RCC 7860 (cell line): ENCODE measurements at regions not wholly inside any gene's neighbourhood (a gene's known extent, or its start where the extent isn't known, plus 50 kb on each side); places are given as distances from the start of the nearest gene placed in this dataset.

Experiments
- DNase-seq: peaks from one replicate; pipeline ENCODE4 v3.0.0-alpha.2; 2015; ENCODE audit warnings: low spot score
- FAIRE-seq: peaks from 2 replicates; lab custom pipeline; 2012; peaks lifted over from hg19 to GRCh38; lab: Jason Lieb, UNC

DNA sequence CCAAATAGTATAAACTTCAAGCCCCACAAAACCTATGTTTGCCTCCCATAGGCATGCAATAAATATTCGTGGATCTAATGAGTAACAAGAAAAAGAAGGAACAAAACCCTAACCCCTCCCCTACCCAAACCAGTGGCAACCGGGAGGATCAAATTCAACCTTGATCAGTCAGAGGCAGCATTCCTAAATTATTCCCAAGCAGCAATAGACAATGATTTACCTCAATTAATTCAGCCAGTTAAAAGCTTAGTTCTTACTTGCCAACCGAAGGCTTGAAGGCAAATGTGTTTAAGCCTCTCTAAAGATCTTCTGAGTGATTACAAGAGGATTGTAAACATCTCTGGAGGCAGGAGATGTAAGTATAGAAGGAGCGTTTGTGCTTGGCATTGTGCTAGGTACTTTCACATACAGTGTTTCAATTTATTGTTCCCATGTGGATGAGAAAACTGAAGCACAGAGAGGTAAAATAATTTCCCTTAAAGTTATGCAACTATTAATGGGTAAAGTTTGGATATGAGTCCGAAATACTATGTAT lies 197.7 kb downstream of the MTX2 start:
- DNase-seq = no peak
- FAIRE-seq = no peak

DNA sequence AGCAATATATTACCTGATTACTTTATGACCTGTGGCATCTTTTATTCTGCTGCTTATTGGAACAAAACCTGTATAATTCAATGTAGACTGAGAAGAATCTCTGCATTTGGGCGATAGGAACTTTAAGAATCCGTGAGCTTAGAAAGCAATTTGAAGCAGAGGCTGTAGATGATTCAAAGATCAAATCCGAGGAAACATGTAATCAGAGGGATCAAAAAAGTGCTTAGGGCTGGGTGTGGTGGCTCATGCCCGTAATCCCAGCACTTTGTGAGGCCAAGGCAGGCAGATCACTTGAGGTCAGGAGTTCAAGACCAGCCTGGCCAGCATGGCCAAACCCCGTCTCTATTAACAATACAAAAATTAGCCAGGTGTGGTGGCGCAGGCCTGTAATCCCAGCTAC lies 198.4 kb downstream of the MTX2 start:
- no peak for DNase-seq
- FAIRE-seq = no peak

GRCh38 chr2:176468457-176469113 lies 199.3 kb downstream of the MTX2 start:
- DNase-seq = no peak
- no peak for FAIRE-seq

DNA sequence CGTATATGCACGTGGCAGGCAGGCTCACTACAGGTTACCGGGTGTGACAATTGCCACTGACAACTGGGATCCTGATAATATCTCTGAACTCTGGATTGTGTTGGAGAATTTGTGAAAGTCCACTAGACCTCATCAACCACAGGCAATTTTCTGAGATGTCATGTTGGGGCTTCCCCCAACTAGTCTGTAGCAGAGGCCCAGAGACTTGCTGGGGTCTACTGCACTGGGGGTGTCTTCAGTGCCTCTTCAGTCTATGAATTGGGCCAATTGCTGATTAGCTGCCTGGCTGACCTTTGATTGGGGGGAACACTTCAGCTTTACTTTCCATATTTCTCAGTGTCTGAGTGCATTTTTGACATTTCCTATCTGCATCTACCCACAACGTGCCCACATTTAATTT lies 201.5 kb downstream of the MTX2 start:
- no peak for DNase-seq
- FAIRE-seq = no peak

- no peak for FAIRE-seq
Observed at GRCh38 chr2:176471949-176472348, 202.7 kb downstream of the MTX2 start.

DNA sequence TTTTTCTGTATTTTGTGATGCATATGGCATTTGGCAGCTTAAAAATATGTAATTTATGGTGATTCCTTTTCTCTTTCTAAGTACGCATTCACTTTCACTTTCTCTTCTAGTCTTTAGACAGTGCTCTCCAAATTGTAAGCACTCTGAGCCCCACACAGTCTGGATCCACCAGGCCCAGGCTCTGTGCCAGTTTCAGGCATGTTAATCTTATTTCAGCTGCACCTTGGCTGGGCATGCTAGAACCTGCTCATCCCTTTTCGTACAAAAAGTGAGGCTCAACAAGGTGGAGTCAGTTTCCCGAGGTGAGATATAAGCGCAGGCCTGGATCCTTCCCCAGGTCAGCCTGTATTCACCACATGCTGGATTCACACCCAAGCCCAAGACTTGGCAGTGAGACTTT lies 203.9 kb downstream of the MTX2 start:
- FAIRE-seq (no peak), DNase-seq (peak; percentile 21)

More at GRCh38 chr2:176471949-176472348, 202.7 kb downstream of the MTX2 start:
- DNase-seq = no peak

DNA sequence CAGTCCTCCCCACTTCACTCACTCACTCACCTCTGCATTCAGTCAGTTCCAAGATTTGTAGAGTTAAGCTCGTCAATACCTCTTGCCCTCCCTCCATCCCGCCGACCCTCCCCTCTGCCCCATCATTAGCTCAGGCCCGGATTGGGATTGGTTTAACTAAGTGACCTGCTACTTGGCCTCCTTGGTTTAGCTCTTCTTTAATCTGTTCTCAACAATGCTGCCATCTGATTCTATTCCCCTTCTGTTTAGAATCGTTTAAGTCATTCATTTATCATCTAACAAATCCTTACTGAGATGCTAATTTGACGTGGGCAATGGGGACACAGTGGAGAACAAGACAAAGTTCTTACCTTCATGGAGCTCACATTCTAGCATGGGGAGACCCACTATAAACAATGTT lies 204.6 kb downstream of the MTX2 start:
- DNase-seq (no peak), FAIRE-seq (no peak)

GRCh38 chr2:176477336-176477735 lies 208.1 kb downstream of the MTX2 start:
- DNase-seq = no peak
- FAIRE-seq = no peak

GRCh38 chr2:176479961-176480360 lies 210.7 kb downstream of the MTX2 start:
- DNase-seq (no peak), FAIRE-seq (no peak)

- DNase-seq = no peak
- no peak for FAIRE-seq
Observed at GRCh38 chr2:176482107-176482506, 212.9 kb downstream of the MTX2 start.

GRCh38 chr2:176483476-176483875 lies 214.2 kb downstream of the MTX2 start:
- DNase-seq (no peak), FAIRE-seq (no peak)

DNA sequence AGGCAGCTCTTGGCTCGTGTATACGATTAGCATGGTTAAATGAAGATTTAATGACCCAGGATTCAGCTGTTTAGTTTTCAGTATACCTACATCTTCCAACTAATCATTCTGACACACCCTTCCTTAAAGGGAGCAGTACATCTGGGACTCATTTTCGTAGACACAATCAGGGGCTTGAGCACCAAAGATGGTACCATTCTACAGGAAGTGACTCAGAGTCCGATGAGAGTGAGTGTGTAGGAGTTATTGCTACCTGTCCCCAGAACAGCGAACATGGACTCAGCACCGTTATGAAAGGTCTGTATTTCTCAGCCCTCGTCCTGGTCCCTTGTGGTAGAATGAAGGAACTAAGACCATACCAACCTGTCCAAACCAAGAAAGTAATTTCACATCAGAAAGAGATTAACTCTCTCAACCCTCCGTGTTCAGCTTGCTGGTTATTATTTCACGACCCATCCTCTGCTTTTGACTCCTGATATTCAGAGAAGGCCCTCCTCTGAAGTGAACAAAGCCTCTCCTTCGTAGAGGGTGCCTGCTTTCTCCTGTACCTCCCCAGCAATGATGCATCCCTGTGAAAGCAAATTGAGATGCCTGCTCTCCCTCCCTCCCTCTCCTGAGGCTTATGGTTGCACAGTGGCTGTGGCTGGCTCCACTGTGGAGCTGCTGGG lies 214.8 kb downstream of the MTX2 start:
- DNase-seq = no peak
- no peak for FAIRE-seq

DNA sequence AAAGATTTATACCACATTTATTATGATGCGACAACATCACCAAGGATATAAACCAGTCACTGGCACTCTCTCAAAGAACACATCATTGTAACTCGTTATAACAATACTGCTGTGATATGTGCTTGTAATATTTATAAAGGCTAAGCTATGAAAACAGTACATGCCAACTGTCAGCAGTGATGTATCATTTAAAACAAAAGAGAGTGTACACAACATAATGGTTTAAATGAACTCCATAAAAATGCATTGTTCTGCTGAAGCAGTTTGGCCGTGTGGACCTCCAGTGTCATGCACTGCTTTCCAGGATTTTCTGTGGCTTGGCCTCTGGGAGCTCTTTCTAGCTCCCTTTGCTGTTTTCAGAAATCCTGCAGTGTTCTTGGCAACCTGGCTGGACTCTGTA lies 215.6 kb downstream of the MTX2 start:
- DNase-seq (no peak), FAIRE-seq (no peak)

- DNase-seq (no peak), FAIRE-seq (no peak)
Observed at GRCh38 chr2:176488431-176488830, 219.2 kb downstream of the MTX2 start.

DNA sequence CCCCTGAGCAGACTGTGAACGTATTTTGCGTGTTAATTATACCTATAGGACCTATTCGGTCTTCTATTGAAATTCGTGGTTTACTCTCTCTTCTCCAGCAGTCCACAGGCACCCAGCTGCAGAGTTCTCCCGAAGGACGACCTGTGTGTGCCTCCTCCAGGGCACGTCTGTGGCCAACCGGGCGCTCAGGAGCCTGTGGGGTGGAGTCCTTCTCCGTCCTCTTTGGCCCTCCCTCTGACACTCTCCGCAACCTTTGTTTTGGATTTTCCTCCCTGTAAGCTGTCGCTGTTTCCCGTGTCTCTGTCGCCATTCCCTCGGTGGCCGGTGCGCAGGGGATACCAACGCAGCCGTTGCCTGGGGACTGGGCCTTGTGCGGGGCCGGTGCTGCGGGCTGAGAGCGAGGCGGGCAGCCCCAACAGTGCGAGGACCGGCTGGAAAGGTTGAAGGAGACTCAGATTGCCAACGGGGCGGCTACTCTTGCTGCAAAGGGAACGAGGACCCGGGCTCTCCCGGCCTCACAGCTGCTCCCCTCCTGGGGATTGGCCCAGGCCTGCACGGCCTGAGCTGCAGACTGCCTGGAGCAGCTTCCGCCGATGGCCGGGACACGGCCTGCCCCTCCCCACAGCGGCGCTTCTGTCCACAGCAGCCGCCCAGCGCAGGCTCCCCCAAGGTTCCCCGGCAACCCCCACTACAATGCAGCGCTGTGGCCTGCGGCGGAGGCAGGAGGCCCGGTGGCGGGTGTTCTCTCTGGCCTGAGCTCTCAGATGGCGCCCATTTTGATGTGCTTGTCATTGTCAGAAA lies 221.0 kb downstream of the MTX2 start:
- no peak for FAIRE-seq
- DNase-seq = no peak

DNA sequence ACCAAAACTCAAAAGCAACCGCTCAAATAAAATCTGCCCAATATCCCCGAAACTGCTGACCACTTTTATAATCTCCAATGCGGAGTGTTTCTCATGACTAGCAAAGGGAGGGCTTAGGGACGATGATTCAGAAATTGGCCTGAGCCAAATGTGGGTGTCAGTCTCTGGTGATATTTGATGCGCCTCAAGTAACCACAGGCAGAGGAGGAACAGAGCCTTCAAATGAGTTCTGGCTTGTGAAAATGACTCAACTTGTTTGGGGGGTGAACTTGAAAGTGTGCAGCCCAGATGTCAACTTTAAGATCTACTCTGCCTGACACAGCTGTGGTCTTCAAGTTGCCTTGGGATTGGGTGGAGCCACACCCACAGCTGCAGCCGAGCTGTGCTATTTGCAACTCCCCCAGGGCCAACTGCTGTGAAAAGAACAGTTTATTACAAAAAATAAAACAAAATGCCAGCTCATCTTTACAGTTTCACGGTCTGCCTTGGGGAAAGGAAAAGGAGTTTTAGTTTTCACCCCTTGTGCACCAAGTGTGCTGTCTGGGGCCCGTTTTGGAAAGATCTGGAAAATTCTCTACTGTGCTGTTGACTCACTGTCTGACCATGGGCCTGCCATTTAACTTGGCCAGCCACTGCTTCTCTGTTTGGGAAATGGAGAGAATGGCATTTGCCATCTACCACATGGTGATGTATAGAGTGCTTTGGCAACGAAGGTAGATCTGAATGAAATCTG lies 222.1 kb downstream of the MTX2 start:
- FAIRE-seq (peak; percentile 74), DNase-seq (peak; percentile 22)

- DNase-seq (no peak), FAIRE-seq (no peak)
Observed at GRCh38 chr2:176492583-176492982, 223.3 kb downstream of the MTX2 start.

DNA sequence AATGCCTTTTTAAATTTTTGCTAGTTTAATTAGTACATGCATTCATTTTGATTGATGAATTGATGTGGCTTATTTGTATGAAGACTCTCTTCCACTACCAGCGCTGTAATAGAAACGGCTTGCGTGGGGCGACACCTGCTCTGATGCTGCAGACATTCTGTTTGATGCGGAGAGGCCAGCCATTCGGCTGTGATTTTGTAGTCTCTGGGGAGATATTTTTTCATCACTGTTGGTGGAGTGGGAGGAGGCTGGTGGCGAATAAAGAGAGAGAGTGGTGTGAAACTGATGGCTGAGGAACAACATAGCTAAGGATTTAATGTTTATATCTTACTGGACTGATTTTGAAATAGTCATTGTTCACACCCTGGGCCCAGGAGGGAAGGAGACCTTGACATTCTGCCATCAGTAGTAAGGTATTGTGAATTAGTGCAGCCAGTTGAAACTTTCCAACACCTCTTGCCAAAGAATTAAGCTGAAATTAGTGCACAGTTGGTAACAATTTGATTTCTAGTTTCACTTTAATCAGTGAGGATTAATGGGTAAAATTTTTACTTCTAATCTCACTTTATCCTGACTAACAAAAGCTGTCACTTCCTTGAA lies 224.1 kb downstream of the MTX2 start:
- DNase-seq (no peak), FAIRE-seq (no peak)

DNA sequence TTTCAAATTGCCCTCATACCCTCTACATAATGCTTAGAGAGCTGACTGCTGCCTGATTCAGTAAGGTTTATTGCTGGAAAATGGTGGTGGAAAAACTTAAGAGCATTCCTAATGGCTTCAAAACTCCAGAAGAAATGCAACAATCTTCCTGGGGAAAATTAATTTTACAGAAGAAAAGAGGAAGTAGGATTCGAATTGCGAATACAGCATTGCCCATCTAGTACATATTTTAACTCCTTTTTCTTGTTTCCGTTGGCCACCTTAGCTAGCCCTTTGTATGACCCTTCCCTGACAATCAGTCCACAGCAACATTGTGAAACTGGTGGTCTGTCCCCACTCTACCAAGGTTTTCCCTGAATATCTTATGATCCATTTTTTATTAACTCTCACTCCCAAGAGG lies 224.7 kb downstream of the MTX2 start:
- no peak for FAIRE-seq

GRCh38 chr2:176494949-176495353 lies 225.7 kb downstream of the MTX2 start:
- DNase-seq = no peak
- FAIRE-seq = no peak

More for the DNA sequence above, 224.7 kb downstream of the MTX2 start:
- no peak for DNase-seq

DNA sequence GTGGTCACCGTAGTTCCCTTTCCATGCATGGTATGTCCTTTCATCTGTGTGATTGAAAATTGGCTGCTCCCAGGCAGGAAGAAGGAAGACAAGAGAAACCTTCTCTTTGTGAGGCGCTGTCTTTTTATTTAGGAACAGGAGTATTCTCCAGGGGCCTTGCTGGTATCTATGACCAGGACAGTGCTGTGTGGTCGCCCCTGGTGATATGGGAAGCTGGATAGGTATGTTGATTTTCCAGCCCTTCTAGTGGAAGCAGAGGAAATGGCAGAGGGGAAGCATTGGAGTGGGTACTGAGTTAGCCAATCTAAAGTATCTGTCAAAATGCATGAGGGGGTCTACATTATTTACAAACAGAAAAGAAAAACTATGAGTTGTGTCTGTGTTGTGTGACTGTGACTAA lies 226.6 kb downstream of the MTX2 start:
- FAIRE-seq = no peak

More for the DNA sequence above, 226.6 kb downstream of the MTX2 start:
- DNase-seq = no peak
